DMS53 (cell line): ENCODE measurements at regions not wholly inside any gene's neighbourhood (a gene's known extent, or its start where the extent isn't known, plus 50 kb on each side); places are given as distances from the start of the nearest gene placed in this dataset.
A peak's percentile ranks its signal among the peaks of the same experiment; 100 is the strongest.

Source experiments
- DNase-seq: peaks from one replicate; lab custom pipeline; 2025; lab: John Stamatoyannopoulos, UW

GRCh38 chr3:189455641-189456417, 175.4 kb upstream of the TP63 start:
- DNase-seq: no peak

GRCh38 chr3:189457201-189457607, 174.0 kb upstream of the TP63 start:
- no peak for DNase-seq

- no peak for DNase-seq
Observed at GRCh38 chr3:189457631-189458412, 173.4 kb upstream of the TP63 start.

- DNase-seq: peak; percentile 2
Observed at GRCh38 chr3:189458528-189458927, 172.7 kb upstream of the TP63 start.

GRCh38 chr3:189459231-189459630, 172.0 kb upstream of the TP63 start:
- no peak for DNase-seq

- DNase-seq: no peak
Observed at GRCh38 chr3:189460511-189460910, 170.7 kb upstream of the TP63 start.

GRCh38 chr3:189464799-189465198, 166.4 kb upstream of the TP63 start:
- DNase-seq: no peak

- peak; percentile 7 for DNase-seq
Observed at GRCh38 chr3:189466004-189466403, 165.2 kb upstream of the TP63 start.

- DNase-seq: no peak
Observed at GRCh38 chr3:189467451-189467850, 163.7 kb upstream of the TP63 start.

GRCh38 chr3:189474944-189475343, 156.2 kb upstream of the TP63 start:
- DNase-seq: no peak

- DNase-seq: no peak
Observed at GRCh38 chr3:189477614-189478013, 153.6 kb upstream of the TP63 start.

GRCh38 chr3:189486556-189486955, 144.6 kb upstream of the TP63 start:
- peak; percentile 6 for DNase-seq

- no peak for DNase-seq
Observed at GRCh38 chr3:189488241-189488767, 142.9 kb upstream of the TP63 start.

- DNase-seq: no peak
Observed at GRCh38 chr3:189490337-189490736, 140.9 kb upstream of the TP63 start.

GRCh38 chr3:189490749-189491148, 140.4 kb upstream of the TP63 start:
- no peak for DNase-seq

GRCh38 chr3:189491831-189492230, 139.4 kb upstream of the TP63 start:
- no peak for DNase-seq

- DNase-seq: no peak
Observed at GRCh38 chr3:189493271-189493670, 137.9 kb upstream of the TP63 start.

GRCh38 chr3:189494632-189495031, 136.6 kb upstream of the TP63 start:
- DNase-seq: no peak

- no peak for DNase-seq
Observed at GRCh38 chr3:189496375-189497138, 134.6 kb upstream of the TP63 start.

GRCh38 chr3:189498995-189499704, 132.0 kb upstream of the TP63 start:
- DNase-seq: no peak

GRCh38 chr3:189500299-189500698, 130.9 kb upstream of the TP63 start:
- no peak for DNase-seq
